MM.1S (cell line): ENCODE measurements at regions not wholly inside any gene's neighbourhood (a gene's known extent, or its start where the extent isn't known, plus 50 kb on each side); places are given as distances from the start of the nearest gene placed in this dataset.

Experiments used
- EZH2phosphoT487 ChIP-seq: fragments of 300-600 bp; sonication (generic); IDR thresholded peaks from 2 replicates; pipeline ENCODE4 v1.6.1; 2018; ENCODE audit warnings: antibody characterized with exemption, low read length
- TF ChIP-seq, protein P1 (sequence below): fragments of 300-600 bp; sonication (generic); IDR thresholded peaks from 2 replicates; pipeline ENCODE4 v1.5.1; 2016; ENCODE audit warnings: antibody characterized with exemption, low read length, mixed read lengths

DNA sequence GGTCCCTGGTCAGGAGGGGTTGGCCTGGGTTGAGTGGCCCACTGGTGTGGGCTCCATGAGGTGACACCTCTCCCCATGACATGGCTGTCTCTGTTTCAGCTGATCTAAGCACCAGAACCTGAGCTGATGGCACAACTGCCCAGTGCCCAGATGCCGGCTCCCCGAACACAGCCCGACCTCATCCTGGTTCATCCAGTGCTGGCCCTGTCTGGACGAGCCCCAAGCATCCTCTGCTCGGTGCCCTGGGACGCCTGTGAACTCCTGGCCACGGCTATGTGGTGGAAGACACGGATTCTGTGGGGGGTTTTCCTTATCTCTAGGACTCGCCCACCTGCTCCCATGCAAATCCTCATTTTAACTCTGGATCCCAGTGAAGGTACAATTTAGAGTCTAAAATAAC lies 389.2 kb downstream of the SHANK2 start:
- TF ChIP-seq, protein P1, sequence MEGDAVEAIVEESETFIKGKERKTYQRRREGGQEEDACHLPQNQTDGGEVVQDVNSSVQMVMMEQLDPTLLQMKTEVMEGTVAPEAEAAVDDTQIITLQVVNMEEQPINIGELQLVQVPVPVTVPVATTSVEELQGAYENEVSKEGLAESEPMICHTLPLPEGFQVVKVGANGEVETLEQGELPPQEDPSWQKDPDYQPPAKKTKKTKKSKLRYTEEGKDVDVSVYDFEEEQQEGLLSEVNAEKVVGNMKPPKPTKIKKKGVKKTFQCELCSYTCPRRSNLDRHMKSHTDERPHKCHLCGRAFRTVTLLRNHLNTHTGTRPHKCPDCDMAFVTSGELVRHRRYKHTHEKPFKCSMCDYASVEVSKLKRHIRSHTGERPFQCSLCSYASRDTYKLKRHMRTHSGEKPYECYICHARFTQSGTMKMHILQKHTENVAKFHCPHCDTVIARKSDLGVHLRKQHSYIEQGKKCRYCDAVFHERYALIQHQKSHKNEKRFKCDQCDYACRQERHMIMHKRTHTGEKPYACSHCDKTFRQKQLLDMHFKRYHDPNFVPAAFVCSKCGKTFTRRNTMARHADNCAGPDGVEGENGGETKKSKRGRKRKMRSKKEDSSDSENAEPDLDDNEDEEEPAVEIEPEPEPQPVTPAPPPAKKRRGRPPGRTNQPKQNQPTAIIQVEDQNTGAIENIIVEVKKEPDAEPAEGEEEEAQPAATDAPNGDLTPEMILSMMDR: no peak
- TF ChIP-seq EZH2phosphoT487: no peak
